ENCODE measurements at regions not wholly inside any gene's neighbourhood (a gene's known extent, or its start where the extent isn't known, plus 50 kb on each side); places are given as distances from the start of the nearest gene placed in this dataset.

DNA sequence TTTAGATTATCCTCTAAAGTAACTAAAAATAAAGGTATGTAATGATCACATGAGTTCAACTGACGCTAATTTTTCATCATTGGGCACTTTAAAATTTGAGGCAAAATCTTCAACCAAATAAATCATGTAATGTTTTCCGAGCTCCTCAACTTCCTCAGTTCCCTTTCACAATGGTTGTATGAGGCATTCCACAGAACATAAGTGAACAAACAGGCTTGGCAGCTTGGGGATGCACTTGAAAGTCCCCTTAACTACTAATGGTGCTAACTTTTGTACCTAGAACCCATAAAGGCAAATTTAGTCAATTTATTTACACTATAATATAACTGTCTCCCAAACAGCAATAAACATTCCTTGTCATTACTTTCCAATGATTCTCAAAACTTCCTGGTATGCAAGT is 1137.9 kb downstream of the ROBO2 start:
- no peak for DNase-seq (ENCODE audit: low spot score in 2 of 2)
- intact Hi-C loops (cut with DNase I; ENCODE audit: low total_unique reads) = no loop called here
- WGBS, 2 donors = 79 to 82% methylated on average over 2 of the region's 2 CpGs
- H3K4me3 ChIP-seq (ENCODE audit: low read depth, poor library complexity, severe bottlenecking) = no peak overlapping the region
- TF ChIP-seq POLR2A (IDR thresholded peaks at IDR 0.05) = no peak
- TF ChIP-seq, protein P1, sequence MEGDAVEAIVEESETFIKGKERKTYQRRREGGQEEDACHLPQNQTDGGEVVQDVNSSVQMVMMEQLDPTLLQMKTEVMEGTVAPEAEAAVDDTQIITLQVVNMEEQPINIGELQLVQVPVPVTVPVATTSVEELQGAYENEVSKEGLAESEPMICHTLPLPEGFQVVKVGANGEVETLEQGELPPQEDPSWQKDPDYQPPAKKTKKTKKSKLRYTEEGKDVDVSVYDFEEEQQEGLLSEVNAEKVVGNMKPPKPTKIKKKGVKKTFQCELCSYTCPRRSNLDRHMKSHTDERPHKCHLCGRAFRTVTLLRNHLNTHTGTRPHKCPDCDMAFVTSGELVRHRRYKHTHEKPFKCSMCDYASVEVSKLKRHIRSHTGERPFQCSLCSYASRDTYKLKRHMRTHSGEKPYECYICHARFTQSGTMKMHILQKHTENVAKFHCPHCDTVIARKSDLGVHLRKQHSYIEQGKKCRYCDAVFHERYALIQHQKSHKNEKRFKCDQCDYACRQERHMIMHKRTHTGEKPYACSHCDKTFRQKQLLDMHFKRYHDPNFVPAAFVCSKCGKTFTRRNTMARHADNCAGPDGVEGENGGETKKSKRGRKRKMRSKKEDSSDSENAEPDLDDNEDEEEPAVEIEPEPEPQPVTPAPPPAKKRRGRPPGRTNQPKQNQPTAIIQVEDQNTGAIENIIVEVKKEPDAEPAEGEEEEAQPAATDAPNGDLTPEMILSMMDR (IDR thresholded peaks at IDR 0.05) = no peak

DNA sequence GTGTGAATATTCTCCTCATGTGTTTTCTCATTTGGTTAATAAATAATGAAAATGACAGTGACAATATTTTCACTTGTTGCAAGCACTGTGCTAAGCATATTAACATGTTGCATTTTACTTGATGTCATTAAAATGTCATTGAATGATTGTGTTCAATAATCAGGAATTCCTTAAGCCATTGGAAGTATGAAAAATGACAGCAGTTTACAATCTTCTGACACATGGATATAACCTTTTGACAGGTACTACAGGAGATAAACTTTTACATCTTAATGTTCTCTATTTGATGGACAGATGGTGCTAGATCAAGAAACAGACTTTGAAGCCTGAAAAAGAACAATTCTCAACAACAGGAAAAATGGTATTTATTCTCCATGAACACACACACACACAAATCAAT is 1138.3 kb downstream of the ROBO2 start:
- no peak for TF ChIP-seq POLR2A (IDR thresholded peaks at IDR 0.05)
- TF ChIP-seq, protein P1 (IDR thresholded peaks at IDR 0.05) = no peak
- no peak overlapping the region for H3K4me3 ChIP-seq (ENCODE audit: low read depth, poor library complexity, severe bottlenecking)
- intact Hi-C loops (cut with DNase I; ENCODE audit: low total_unique reads) = no loop called here
- no peak for DNase-seq (ENCODE audit: low spot score in 2 of 2)

DNA sequence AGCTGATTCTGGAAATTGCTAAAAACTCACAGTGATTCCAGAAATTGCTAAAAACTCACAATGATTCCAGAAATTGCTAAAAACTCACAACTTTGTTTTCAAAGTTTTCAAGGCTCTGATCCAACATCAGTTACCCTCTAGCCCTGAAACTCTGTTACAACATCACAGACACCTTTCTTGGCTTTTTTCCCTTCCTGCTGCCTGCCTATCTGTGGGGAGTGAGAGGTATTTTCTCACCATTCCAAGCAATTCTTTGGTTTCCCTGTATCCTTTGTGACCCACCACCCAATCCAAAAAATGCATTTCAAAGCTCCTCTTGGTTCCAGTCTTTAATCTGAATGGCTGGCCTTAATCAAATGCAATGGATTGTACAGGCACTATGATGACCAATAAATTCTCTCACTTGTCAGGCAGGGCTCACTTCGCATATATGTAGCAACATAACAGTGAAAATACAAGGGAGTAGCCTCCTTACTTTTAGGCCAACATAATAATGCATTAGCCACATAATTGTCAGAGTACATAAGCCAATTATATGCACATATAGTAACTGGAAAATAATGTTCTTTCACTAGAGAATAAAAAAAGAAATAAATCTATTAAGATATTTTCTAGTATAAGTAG is 1139.0 kb downstream of the ROBO2 start:
- no peak overlapping the region for H3K4me3 ChIP-seq (ENCODE audit: low read depth, poor library complexity, severe bottlenecking)
- 73 to 78% methylated on average over 1 of the region's 1 CpG for WGBS, 2 donors
- TF ChIP-seq, protein P1 (IDR thresholded peaks at IDR 0.05) = no peak
- TF ChIP-seq POLR2A (IDR thresholded peaks at IDR 0.05) = no peak
- intact Hi-C loops (cut with DNase I; ENCODE audit: low total_unique reads) = no loop called here
- no peak for DNase-seq (ENCODE audit: low spot score in 2 of 2)

DNA sequence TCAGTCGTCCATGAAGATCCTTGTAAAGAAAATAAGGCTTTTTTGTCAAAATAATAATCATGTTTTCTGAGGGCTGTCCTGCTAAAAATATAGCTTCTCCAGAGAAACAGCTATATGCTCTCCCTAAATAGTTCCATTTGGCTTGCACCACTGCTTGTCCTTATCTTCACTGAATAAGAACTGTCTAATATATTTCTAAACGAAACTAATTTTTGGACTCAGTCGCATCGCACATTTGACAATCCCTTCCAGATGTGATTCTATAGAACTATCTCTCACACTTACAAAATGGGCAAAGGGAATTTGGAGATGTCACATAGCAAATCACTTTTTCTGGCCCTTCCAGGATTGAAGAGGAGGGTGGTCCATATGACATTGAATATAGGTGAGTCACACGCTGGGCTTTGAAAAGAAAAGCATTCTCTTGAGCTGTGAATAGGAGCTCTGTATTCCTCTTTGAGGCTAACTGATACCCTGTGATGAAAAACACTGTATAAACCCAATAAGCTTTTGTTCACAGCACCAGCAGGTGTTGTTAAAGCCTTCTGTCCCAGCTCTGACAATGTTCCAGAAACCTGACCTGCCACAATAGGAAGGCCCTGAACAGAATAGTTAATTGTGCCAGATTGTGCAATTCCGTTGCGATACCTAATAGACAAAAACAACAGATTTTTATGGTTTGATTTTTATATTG is 1144.2 kb downstream of the ROBO2 start:
- WGBS, 2 donors = 76 to 77% methylated on average over 7 of the region's 7 CpGs
- H3K4me3 ChIP-seq (ENCODE audit: low read depth, poor library complexity, severe bottlenecking) = no peak overlapping the region
- TF ChIP-seq POLR2A (IDR thresholded peaks at IDR 0.05) = no peak
- TF ChIP-seq, protein P1 (IDR thresholded peaks at IDR 0.05) = no peak
- intact Hi-C loops (cut with DNase I; ENCODE audit: low total_unique reads) = no loop called here
- DNase-seq (ENCODE audit: low spot score in 2 of 2) = no peak

DNA sequence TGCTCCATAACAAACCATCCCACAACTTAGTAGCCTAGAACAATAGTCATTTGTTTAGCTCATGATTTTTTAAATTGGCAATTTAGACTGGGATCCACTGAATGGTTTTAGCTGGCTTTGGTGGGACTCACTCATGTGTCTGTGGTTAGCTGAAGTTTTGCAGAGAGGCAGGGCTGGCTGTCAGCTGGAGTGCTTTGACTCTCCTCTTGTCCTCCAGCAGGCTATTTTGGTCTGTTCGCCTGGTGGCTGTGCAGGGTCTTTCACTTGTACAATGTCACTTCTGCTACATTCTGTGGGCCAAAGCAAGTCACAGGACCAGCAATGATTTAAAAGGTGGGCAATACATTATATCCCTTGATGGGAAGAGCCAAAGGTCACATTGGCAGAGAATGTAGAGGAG is 1146.5 kb downstream of the ROBO2 start:
- H3K4me3 ChIP-seq (ENCODE audit: low read depth, poor library complexity, severe bottlenecking) = no peak overlapping the region
- no peak for DNase-seq (ENCODE audit: low spot score in 2 of 2)
- WGBS, 2 donors = 85 to 92% methylated on average over 1 of the region's 1 CpG
- intact Hi-C loops (cut with DNase I; ENCODE audit: low total_unique reads) = no loop called here
- TF ChIP-seq, protein P1 (IDR thresholded peaks at IDR 0.05) = no peak
- no peak for TF ChIP-seq POLR2A (IDR thresholded peaks at IDR 0.05)

DNA sequence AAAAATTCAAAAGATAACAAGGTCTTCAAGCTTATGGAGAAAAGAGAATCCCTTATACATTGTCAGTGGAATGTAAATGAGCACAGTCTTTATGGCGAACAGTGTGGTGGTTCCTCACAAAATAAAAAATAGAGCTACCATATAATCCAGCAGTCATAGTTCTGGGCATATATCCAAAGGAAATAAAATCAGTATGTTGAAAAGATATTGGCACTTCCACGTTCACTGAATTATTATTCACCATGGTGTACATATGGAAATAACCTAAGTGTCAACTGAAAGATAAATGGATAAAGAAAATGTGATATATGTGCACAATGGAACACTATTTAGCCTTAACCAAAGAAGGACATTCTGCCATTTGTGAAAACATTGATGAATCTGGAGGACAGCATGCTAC is 1161.2 kb downstream of the ROBO2 start:
- intact Hi-C loops (cut with DNase I; ENCODE audit: low total_unique reads) = no loop called here
- 26 to 32% methylated on average over 2 of the region's 2 CpGs for WGBS, 2 donors
- no peak for DNase-seq (ENCODE audit: low spot score in 2 of 2)
- TF ChIP-seq POLR2A (IDR thresholded peaks at IDR 0.05) = no peak
- TF ChIP-seq, protein P1 (IDR thresholded peaks at IDR 0.05) = no peak
- no peak overlapping the region for H3K4me3 ChIP-seq (ENCODE audit: low read depth, poor library complexity, severe bottlenecking)
